CD1c-positive myeloid dendritic cell (primary cell): ENCODE measurements at regions not wholly inside any gene's neighbourhood (a gene's known extent, or its start where the extent isn't known, plus 50 kb on each side); places are given as distances from the start of the nearest gene placed in this dataset.
"Not testable (repeated sequence)": the region's sequence is repeated elsewhere in the genome, so short reads cannot be mapped to it uniquely, and the experiment has no call there.

Experiments
- DNase-seq: peaks from one replicate; pipeline ENCODE4 v3.0.0-alpha.2; 2016; ENCODE audit errors: extremely low spot score

DNA sequence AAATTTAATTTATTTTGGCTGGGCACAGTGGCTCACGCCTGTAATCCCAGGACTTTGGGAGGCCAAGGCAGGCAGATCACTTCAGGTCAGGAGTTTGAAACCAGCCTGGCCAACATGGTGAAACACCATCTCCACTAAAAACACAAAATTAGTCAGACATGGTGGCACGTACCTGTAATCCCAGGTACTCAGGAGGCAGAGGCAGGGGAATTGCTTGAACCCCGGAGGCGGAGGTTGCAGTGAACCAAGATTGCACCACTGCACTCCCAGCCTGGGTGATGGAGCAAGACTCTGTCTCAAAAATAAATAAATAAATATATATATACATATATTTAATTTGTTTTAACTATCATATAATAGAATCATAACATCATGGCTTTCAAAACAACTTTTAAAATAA, 482.1 kb upstream of the AUTS2 start:
- DNase-seq = not testable (repeated sequence)

GRCh38 chr7:69122953-69123352, 475.3 kb upstream of the AUTS2 start:
- DNase-seq = no peak

DNA sequence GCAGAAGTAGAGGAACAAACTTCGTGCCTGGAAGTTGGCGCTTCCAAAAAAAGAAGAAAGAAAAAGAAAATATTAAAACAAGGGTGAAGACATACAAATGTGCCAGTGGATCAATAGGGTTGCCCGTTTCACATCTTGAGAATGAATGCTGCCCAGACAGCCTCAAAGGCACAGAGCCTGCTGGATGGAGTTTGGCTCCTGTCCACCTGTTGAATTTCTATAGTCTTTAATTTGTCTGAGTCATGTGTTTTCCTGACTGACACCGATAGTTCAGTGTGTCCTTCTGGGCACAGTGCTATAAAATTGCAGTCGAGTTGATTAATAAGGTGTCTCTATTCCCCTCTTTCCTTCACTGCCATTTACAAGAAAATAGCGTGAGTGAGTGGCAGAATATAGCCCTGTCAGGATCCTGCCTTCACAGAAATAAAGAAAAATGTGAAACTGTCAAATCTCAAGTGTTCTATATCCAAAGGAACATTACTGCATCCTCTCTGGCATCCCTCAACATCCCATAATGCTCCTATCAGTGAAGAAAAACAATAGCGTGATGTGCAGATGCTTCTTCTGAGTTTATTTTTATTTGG, 471.3 kb upstream of the AUTS2 start:
- DNase-seq = no peak

GRCh38 chr7:69129524-69129923, 468.8 kb upstream of the AUTS2 start:
- DNase-seq = no peak

DNA sequence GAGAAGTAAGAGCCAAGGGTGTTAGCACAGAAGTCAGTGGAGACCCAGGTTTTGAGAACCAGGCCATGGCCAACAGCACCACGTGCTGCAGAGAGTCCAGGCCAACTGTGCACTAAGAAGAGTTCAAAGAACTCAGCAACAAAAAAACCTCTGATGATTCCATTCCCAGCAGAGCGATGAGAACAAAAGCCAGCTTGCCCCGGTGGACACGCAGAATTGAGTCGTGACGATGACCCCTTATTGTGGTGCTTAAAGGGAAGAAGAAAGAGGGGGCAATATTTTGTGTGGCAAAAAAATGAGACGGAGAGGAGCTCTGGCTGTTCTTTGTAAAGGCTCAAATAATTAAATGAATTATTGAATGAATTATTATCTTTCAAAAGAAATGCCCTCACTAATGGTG, 468.3 kb upstream of the AUTS2 start:
- no peak for DNase-seq

DNA sequence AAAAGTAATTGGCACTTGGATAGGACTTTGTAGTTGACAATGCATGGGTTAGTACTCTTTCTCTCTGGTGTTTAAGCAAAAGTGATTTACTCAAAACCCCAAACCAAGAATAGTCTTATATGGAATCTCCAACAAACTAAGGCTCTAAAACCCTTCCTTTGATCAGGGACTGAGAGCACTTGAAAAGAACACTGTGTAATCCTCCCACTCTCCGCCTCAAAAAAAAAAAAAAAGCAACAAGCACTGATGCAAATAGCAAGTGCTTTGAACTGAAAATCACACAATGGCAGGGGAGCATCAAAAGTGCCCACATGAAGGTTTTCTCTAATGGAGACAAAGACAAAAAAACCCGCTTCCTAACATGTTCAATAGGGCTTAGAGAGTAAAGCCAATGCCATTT, 467.9 kb upstream of the AUTS2 start:
- no peak for DNase-seq

DNA sequence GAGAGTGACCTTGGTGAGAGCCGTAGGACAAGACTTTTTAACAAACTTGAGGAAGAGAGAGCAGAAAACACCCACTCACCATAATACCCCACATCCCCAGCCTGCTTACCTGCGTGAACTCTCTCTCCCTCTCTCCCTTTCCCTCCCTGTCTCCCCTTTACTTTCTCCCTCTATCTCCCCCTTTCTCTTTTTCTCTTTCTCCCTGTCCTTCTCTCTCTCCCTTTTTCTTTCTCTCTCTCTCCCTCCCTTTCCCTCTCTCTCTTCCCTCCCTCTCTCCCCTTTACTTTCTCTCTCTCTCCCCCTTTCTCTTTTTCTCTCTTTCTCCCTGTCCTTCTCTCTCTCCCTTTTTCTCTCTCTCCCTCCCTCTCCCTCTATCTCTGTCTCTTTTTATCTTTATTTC, 464.0 kb upstream of the AUTS2 start:
- no peak for DNase-seq

DNA sequence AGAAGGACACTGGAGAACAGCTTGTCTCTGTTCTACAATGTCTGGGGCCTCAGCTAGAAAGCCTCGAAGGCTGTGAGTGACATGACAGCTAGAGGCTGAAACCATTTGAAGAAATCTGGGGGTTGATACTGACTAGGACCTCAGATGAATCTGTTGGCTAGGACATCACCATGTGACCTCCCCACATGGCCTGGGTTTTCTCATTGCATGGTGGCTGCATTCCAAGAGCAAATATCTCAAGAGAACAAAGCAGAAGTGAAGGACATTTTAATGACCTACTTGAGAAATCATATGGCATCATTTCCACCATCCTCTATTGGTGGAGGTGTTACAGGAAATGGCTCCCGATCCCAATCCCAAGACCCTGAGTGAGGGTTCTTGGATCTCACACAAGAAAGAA, 450.6 kb upstream of the AUTS2 start:
- DNase-seq = no peak

- no peak for DNase-seq
Measured at GRCh38 chr7:69149804-69150782, 448.2 kb upstream of the AUTS2 start.

DNA sequence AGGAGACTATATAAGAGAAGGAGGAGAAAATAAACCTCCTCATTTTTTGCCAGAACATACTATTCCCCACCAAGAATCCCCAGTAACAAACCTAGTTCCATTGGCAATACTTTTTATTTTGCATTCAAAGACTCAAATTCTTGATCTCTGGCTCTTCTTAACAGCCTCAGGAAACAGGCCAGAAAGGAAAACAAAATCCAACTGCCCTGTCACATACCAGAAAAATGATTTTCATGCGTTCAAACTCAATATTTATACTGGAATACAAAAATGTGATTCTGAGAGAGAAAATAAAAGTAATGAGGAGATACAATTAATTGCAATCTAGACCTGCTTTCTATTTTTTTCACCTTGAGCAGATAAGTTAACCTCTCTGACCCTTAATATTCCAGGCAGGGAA, 435.9 kb upstream of the AUTS2 start:
- no peak for DNase-seq

GRCh38 chr7:69162931-69163670, 435.2 kb upstream of the AUTS2 start:
- DNase-seq = no peak

DNA sequence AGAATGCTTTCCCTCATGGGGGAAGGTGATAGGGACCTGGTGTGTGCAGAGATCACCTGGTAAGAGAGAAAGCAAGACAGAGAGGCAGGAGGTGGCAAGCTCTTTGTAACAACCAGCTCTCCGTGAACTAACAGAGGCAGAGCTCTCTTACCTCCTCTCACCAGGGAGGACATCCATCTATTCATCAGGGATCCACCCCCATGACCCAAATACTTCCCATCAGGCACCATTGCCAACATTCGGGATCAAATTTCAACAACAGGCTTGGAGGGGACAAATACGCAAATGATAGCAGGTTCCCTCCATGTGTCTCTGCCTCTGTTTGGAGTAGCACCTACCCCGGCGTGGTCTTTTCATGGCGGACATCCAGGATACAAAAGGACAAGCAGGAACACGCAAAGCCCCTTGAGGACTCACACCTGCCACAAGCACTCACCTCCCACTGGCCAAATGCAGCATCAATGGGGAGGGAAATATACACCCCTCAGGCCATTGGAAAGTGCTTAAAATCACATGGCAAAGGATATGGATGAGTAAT, 431.2 kb upstream of the AUTS2 start:
- no peak for DNase-seq

DNA sequence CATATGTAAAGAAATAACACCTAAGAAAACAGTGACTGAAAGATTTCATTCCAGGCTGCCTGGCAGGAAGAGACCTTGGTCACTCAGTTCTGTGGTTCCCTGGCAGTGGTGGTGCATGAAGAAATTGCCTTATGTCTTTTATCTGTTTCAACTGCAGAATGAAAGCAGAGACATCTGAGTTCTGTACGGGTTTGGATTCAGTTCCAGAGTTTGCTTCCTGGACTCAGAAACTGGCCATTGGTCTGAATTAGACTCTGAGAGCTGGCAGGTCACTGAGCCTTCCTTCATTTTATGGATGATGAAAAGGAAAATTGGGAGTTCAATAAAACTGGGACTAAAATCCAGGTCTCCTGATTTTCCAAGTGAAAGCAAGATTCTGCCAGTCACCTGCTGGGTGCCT, 428.9 kb upstream of the AUTS2 start:
- DNase-seq = no peak

DNA sequence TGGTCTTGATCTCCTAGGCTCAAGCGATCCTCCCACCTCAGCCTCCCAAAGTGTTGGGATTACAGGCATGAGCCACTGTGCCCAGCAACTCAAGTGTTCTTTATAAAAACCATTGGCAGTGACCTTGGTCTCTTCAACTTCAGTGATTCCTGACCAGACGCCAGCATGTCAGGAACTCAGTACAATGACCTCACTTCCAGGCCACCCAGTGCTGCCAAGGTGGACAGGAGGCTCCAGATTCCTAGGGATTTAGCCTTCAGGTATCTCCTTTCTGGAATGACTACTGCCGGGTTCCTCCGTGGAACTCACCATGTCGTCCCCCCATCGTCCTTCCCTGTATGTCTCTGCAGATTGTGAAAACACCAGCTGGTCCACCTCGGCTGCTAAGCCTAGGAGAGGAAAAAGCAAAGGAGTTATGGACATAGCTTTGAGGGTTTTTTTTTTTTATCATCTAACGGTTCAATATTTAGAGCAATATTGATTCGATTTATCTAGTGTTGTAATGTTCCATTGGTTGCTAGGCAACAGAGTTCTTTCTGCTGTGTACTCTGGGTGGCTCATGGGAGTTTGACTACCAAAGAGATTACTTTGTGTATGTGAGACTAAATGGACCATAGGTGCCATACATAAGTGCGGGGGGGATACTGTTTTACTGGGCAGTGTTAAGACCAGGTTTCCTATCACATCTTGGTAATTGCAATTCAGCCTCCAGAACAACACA, 425.8 kb upstream of the AUTS2 start:
- DNase-seq = no peak

GRCh38 chr7:69173341-69173740, 424.9 kb upstream of the AUTS2 start:
- no peak for DNase-seq

DNA sequence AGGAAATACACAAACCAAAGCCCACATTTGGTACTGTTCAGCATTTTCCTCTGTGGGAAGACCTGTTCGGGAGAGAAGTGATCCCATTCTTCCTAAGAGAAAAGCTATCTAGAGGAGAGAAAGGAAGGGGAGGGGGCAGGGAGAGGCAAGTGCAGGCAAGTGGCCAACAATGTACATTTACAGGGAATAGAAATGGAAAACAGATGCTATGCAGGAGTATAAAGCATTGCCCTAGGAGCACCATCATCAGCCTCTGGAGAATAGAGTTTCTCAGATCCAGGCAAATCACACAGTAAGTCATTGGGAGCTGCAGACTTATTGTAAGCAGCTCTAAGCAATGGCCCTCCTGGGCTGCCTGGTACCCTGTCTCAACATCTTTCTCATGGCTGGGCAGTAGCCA, 424.4 kb upstream of the AUTS2 start:
- no peak for DNase-seq

DNA sequence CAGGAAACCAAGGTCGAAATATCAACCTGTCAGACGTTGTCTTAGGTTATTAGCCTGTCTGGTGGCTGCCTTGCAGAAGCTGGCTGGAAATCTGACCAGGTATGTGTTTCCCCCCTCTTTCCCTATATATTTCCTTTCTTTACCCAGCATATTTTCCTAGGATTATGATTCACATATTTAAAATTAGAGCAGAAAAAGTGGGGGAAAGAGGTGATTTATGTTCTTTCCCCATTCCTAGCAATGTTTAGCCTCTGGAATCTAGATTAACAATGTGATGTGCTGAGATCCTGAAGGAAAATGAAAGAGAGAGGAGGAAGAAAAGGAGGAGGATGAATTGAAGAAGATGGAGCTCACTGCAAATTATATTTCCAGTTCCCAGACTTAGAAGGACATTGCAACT, 421.4 kb upstream of the AUTS2 start:
- DNase-seq = no peak

DNA sequence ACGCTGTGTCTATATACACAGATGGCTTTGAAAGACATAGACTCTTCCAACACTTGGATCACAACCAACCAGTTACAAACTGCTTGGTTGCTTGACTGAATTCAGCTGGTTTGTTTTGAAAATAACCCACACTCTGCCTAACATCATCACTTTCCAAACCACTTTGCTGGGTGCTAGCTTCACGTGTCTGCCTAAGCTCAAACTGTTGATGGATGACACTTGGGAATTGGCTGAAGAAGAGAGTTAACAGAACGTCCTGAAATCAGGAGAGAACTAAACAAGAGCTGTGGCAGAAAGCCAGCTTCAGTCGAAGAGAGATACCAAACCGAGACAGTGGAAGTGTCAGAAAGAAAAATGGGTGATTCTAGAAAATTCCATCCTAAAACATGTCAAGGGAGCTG, 420.8 kb upstream of the AUTS2 start:
- DNase-seq = no peak

- DNase-seq = no peak
Measured at GRCh38 chr7:69177941-69178494, 420.3 kb upstream of the AUTS2 start.

GRCh38 chr7:69180662-69181061, 417.6 kb upstream of the AUTS2 start:
- no peak for DNase-seq
